H1 (cell line): ENCODE measurements at regions not wholly inside any gene's neighbourhood (a gene's known extent, or its start where the extent isn't known, plus 50 kb on each side); places are given as distances from the start of the nearest gene placed in this dataset.

Source experiments
- CTCF ChIA-PET: fragments of 300-600 bp; sonication (Branson Sonifier 250); formaldehyde crosslinking; loops from one replicate; lab custom pipeline; 2021; ENCODE audit not compliant: partially characterized antibody; lab: Charles Lee
- POLR2A ChIA-PET: fragments of 300-600 bp; sonication (Branson Sonifier 250); formaldehyde crosslinking; loops from one replicate; lab custom pipeline; 2021; ENCODE audit warnings: inconsistent platforms; ENCODE audit not compliant: partially characterized antibody; lab: Charles Lee
- DNase-seq, 2 experiments: peaks; one replicate each; pipeline versions ENCODE4 v3.0.0 to v3.0.0-alpha.2; 2010 to 2022; ENCODE audit warnings: low spot score in 2 of 2, low read depth in 1 of 2, mixed read lengths in 1 of 2
- FAIRE-seq: peaks from 2 replicates; lab custom pipeline; 2011; peaks lifted over from hg19 to GRCh38; lab: Jason Lieb, UNC
- H2AFZ ChIP-seq: 2 replicates; pipeline ENCODE4 v1.8.1; 2012; ENCODE audit warnings: low read length, inconsistent platforms
- H2AK5ac ChIP-seq: 2 replicates; pipeline ENCODE4 v1.6.1; 2013; ENCODE audit warnings: low read depth, low read length
- H2BK120ac ChIP-seq: replicated peaks from 2 replicates; pipeline ENCODE3; 2013; ENCODE audit warnings: low read depth, low read length, inconsistent platforms
- H2BK12ac ChIP-seq: 2 replicates; pipeline ENCODE4 v1.6.1; 2013; ENCODE audit warnings: low read depth, low read length
- H2BK15ac ChIP-seq: 2 replicates; pipeline ENCODE4 v1.6.1; 2013; ENCODE audit warnings: low read length
- H2BK20ac ChIP-seq: 2 replicates; pipeline ENCODE4 v1.6.1; 2013; ENCODE audit warnings: low read length
- H2BK5ac ChIP-seq: 2 replicates; pipeline ENCODE4 v1.6.1; 2013; ENCODE audit warnings: low read depth, low read length
- H3K14ac ChIP-seq: 2 replicates; pipeline ENCODE4 v1.6.1; 2013; ENCODE audit warnings: inconsistent platforms; ENCODE audit not compliant: insufficient read length
- H3K18ac ChIP-seq: 2 replicates; pipeline ENCODE4 v1.6.1; 2013; ENCODE audit warnings: low read length; ENCODE audit errors: extremely low read depth
- H3K23ac ChIP-seq: 2 replicates; pipeline ENCODE4 v1.6.1; 2013; ENCODE audit warnings: inconsistent platforms; ENCODE audit not compliant: insufficient read length
- H3K23me2 ChIP-seq: 2 replicates; pipeline ENCODE4 v1.6.1; 2013; ENCODE audit warnings: low read depth, low read length
- H3K27ac ChIP-seq: 2 replicates; pipeline ENCODE4 v1.6.1; 2011; ENCODE audit warnings: low read depth, low read length, inconsistent platforms
- H3K27me3 ChIP-seq, 4 experiments: replicated peaks in 1 of 4; 1 replicate in 1 of 4; 2 replicates in 3 of 4; pipeline versions ENCODE4 v1.6.1 to v1.8.1; 2011 to 2013; ENCODE audit warnings: low read length in 3 of 4, mild to moderate bottlenecking in 3 of 4, inconsistent platforms in 2 of 4, mixed read lengths in 2 of 4, moderate library complexity in 1 of 4; ENCODE audit not compliant: control insufficient read depth in 3 of 4, insufficient read depth in 3 of 4; ENCODE audit errors: extremely low read depth in 1 of 4
- H3K36me3 ChIP-seq, 4 experiments: 2 replicates each; pipeline versions ENCODE4 v1.6.1 to v1.8.1; 2011 to 2013; ENCODE audit warnings: mild to moderate bottlenecking in 4 of 4, low read length in 3 of 4, moderate library complexity in 2 of 4, control low read depth in 1 of 4, inconsistent platforms in 1 of 4; ENCODE audit not compliant: insufficient read depth in 4 of 4, control insufficient read depth in 2 of 4
- H3K4ac ChIP-seq: replicated peaks from 2 replicates; pipeline ENCODE3; 2013; ENCODE audit warnings: low read length, low read depth, mixed read lengths, inconsistent platforms; ENCODE audit not compliant: insufficient read length
- H3K4me1 ChIP-seq, 4 experiments: replicated peaks in 1 of 4; 1 replicate in 1 of 4; 2 replicates in 3 of 4; pipeline versions ENCODE4 v1.6.1 to v1.8.1; 2011 to 2013; ENCODE audit warnings: low read length in 3 of 4, inconsistent platforms in 2 of 4, mixed read lengths in 1 of 4; ENCODE audit not compliant: insufficient read depth in 4 of 4, control insufficient read depth in 3 of 4
- H3K4me2 ChIP-seq, 2 experiments: 2 replicates each; pipeline versions ENCODE4 v1.6.1 to v1.8.1; 2011 to 2013; ENCODE audit warnings: low read depth in 2 of 2, low read length in 2 of 2, control low read depth in 1 of 2, inconsistent platforms in 1 of 2, mild to moderate bottlenecking in 1 of 2; ENCODE audit not compliant: insufficient read depth in 1 of 2
- H3K4me3 ChIP-seq, 4 experiments: fragments of 200-600, 300-600 bp in 1 of 4; sonication (generic), shearing (Covaris generic), sonication (Bioruptor Twin) in 1 of 4; 2 replicates each; pipeline versions ENCODE4 v1.5.1 to v1.8.1; 2011 to 2016; ENCODE audit warnings: low read length in 4 of 4, low read depth in 3 of 4, control low read depth in 2 of 4, inconsistent platforms in 2 of 4, mild to moderate bottlenecking in 2 of 4, mixed read lengths in 1 of 4, moderate library complexity in 1 of 4; ENCODE audit not compliant: insufficient read depth in 2 of 4; ENCODE audit errors: extremely low read depth in 1 of 4
- H3K56ac ChIP-seq: replicated peaks from 2 replicates; pipeline ENCODE3; 2013; ENCODE audit warnings: low read depth, mild to moderate bottlenecking, mixed read lengths, low read length, inconsistent platforms; ENCODE audit not compliant: insufficient read length
- H3K79me1 ChIP-seq: 2 replicates; pipeline ENCODE4 v1.6.1; 2013; ENCODE audit warnings: low read depth, low read length, control low read depth
- H3K79me2 ChIP-seq, 2 experiments: 2 replicates each; pipeline versions ENCODE4 v1.6.1 to v1.8.1; 2012 to 2013; ENCODE audit warnings: low read length in 2 of 2, mild to moderate bottlenecking in 2 of 2, inconsistent platforms in 1 of 2; ENCODE audit not compliant: insufficient read depth in 2 of 2, control insufficient read depth in 1 of 2
- H3K9ac ChIP-seq, 4 experiments: replicated peaks in 1 of 4; 1 replicate in 1 of 4; 2 replicates in 3 of 4; pipeline versions ENCODE4 v1.6.1 to v1.8.1; 2011 to 2013; ENCODE audit warnings: low read depth in 3 of 4, low read length in 3 of 4, control low read depth in 2 of 4, mild to moderate bottlenecking in 2 of 4, moderate library complexity in 2 of 4, inconsistent platforms in 1 of 4; ENCODE audit errors: extremely low read depth in 1 of 4
- H3K9me3 ChIP-seq, 2 experiments: 2 replicates each; pipeline versions ENCODE4 v1.6.1 to v1.8.1; 2012 to 2013; ENCODE audit warnings: mild to moderate bottlenecking in 2 of 2, moderate library complexity in 2 of 2, control low read depth in 1 of 2, inconsistent platforms in 1 of 2, low read depth in 1 of 2, low read length in 1 of 2, mixed read lengths in 1 of 2; ENCODE audit not compliant: insufficient read depth in 2 of 2
- H4K20me1 ChIP-seq, 2 experiments: replicated peaks in 1 of 2; 2 replicates each; pipeline versions ENCODE3 to v1.8.1; 2011 to 2013; ENCODE audit warnings: inconsistent platforms in 2 of 2, low read length in 2 of 2, mild to moderate bottlenecking in 1 of 2; ENCODE audit not compliant: insufficient read depth in 2 of 2, control insufficient read depth in 1 of 2
- H4K5ac ChIP-seq: 2 replicates; pipeline ENCODE4 v1.6.1; 2013; ENCODE audit warnings: low read length, low read depth, mixed read lengths, inconsistent platforms; ENCODE audit not compliant: insufficient read length
- H4K8ac ChIP-seq: 2 replicates; pipeline ENCODE4 v1.8.0; 2013; ENCODE audit warnings: mild to moderate bottlenecking, moderate library complexity, low read length, inconsistent platforms; ENCODE audit not compliant: insufficient read depth; ENCODE audit errors: extremely low read depth
- H4K91ac ChIP-seq: replicated peaks from 2 replicates; pipeline ENCODE3; 2013; ENCODE audit warnings: low read length, mixed read lengths, inconsistent platforms; ENCODE audit not compliant: insufficient read length
- RAD21 ChIP-seq, 2 experiments: IDR thresholded peaks in 1 of 2; conservative IDR thresholded peaks in 1 of 2; 2 replicates each; pipeline ENCODE4 v1.6.1; 2011; ENCODE audit warnings: low read depth in 2 of 2, low read length in 2 of 2, improper control_type of control experiment in 1 of 2, inconsistent platforms in 1 of 2, mild to moderate bottlenecking in 1 of 2, moderate library complexity in 1 of 2
- RXRA ChIP-seq: IDR thresholded peaks from 2 replicates; pipeline ENCODE4 v1.6.1; 2011; ENCODE audit warnings: low read depth, mild to moderate bottlenecking, low read length, moderate library complexity; ENCODE audit not compliant: insufficient read depth
- SIN3A ChIP-seq, 2 experiments: IDR thresholded peaks in 1 of 2; conservative IDR thresholded peaks in 1 of 2; 2 replicates each; pipeline ENCODE4 v1.6.1; 2011 to 2012; ENCODE audit warnings: low read length in 2 of 2, improper control_type of control experiment in 1 of 2, low read depth in 1 of 2, mild to moderate bottlenecking in 1 of 2
- SP2 ChIP-seq: IDR thresholded peaks from 2 replicates; pipeline ENCODE4 v1.6.1; 2012; ENCODE audit warnings: mild to moderate bottlenecking, low read length, inconsistent platforms
- ZNF274 ChIP-seq: IDR thresholded peaks from 2 replicates; pipeline ENCODE4 v1.7.0; 2012; ENCODE audit warnings: low read length, borderline replicate concordance; ENCODE audit errors: extremely low read depth
- WGBS, 2 experiments: shearing (Covaris generic) in 1 of 2; methylation state at CpG; one replicate each; pipeline versions ENCODE4 v1.1.6 to v1.1.7; 2013 to 2015; ENCODE audit warnings: low lambda C conversion rate in 2 of 2, mixed read lengths in 2 of 2, inconsistent platforms in 1 of 2, low coverage in 1 of 2, missing lambda C conversion rate in 1 of 2; ENCODE audit not compliant: insufficient replicate concordance in 2 of 2, insufficient coverage in 1 of 2, insufficient read length in 1 of 2; ENCODE audit errors: extremely low coverage in 1 of 2, missing lambda C conversion rate in 1 of 2; 5-methylcytosine and 5-hydroxymethylcytosine counted together

- peaks cover 0 to 10% (median 3%) of the 10 kb centered on the region in 4 experiments; a peak in 2 of 7 replicates for H3K4me1 ChIP-seq
- DNase-seq (no peak), FAIRE-seq (no peak)
- no peaks in the 10 kb centered on the region for H3K9me3 ChIP-seq
- no peak overlapping the region for H3K4ac ChIP-seq
- H3K79me1 ChIP-seq, result no peaks in the 10 kb centered on the region
- H2BK12ac ChIP-seq, result no peak overlapping the region
- H3K27me3 ChIP-seq, result no peaks in the 10 kb centered on the region
- no peak overlapping the region for H2BK5ac ChIP-seq
- WGBS, 2 experiments, result 67% methylated on average over 2 of the region's 2 CpGs; no CpG with 5 or more reads in 1 of the 2 experiments
- no peak overlapping the region for H4K8ac ChIP-seq
- H3K23ac ChIP-seq, result no peak overlapping the region
- no peaks in the 10 kb centered on the region for H3K36me3 ChIP-seq
- no peak overlapping the region for H2AFZ ChIP-seq
- no peaks in the 10 kb centered on the region for H3K79me2 ChIP-seq
- H3K9ac ChIP-seq, result no peak overlapping the region
- no peak overlapping the region for H2BK120ac ChIP-seq
- H2AK5ac ChIP-seq, result no peak overlapping the region
- no peak overlapping the region for H2BK20ac ChIP-seq
- no peak overlapping the region for H3K18ac ChIP-seq
- H3K56ac ChIP-seq, result no peak overlapping the region
- ChIA-PET POLR2A (no interaction called here), CTCF (no interaction called here)
- H2BK15ac ChIP-seq, result no peak overlapping the region
- H3K27ac ChIP-seq, result no peak overlapping the region
- H3K23me2 ChIP-seq, result no peaks in the 10 kb centered on the region
- H4K91ac ChIP-seq, result no peak overlapping the region
- H3K4me2 ChIP-seq, result no peak overlapping the region
- H3K4me3 ChIP-seq, result no peak overlapping the region
- H4K20me1 ChIP-seq, result no peaks in the 10 kb centered on the region
- H4K5ac ChIP-seq, result no peak overlapping the region
- no peak overlapping the region for H3K14ac ChIP-seq
- TF ChIP-seq RAD21 (IDR thresholded peaks at IDR 0.05 in 1 of 2, conservative IDR thresholded peaks at IDR 0.05 in 1 of 2; ENCODE audit: low read depth in 2 of 2, low read length in 2 of 2) (no peak), SP2 (no peak), SIN3A (conservative IDR thresholded peaks at IDR 0.05 in 1 of 2, IDR thresholded peaks at IDR 0.05 in 1 of 2; ENCODE audit: low read depth in 1 of 2, low read length in 2 of 2) (no peak), ZNF274 (no peak), RXRA (no peak)
Observed at GRCh38 chr12:58747533-58747932, 172.8 kb downstream of the LRIG3 start.
